HEK293T (cell line): ENCODE measurements at regions not wholly inside any gene's neighbourhood (a gene's known extent, or its start where the extent isn't known, plus 50 kb on each side); places are given as distances from the start of the nearest gene placed in this dataset.

Source experiments
- ARNT ChIP-seq: fragments of 450-650 bp; IDR thresholded peaks from 2 replicates; pipeline ENCODE4 v1.6.1; 2017; ENCODE audit warnings: mild to moderate bottlenecking
- BHLHE40 ChIP-seq: fragments of 450-650 bp; IDR thresholded peaks from 2 replicates; pipeline ENCODE4 v1.6.1; 2016; ENCODE audit warnings: mild to moderate bottlenecking, moderate library complexity, borderline replicate concordance
- CTBP1 ChIP-seq: fragments of 450-650 bp; IDR thresholded peaks from 2 replicates; pipeline ENCODE4 v1.6.1; 2016; ENCODE audit warnings: borderline replicate concordance
- ELF4 ChIP-seq: fragments of 450-650 bp; IDR thresholded peaks from 2 replicates; pipeline ENCODE4 v1.6.1; 2017; ENCODE audit warnings: antibody characterized with exemption
- FOXK2 ChIP-seq: fragments of 450-650 bp; IDR thresholded peaks from 2 replicates; pipeline ENCODE4 v1.6.1; 2016; ENCODE audit warnings: mild to moderate bottlenecking
- FOXM1 ChIP-seq: fragments of 450-650 bp; IDR thresholded peaks from 2 replicates; pipeline ENCODE4 v1.6.1; 2017; ENCODE audit warnings: mild to moderate bottlenecking, borderline replicate concordance
- HDGF ChIP-seq: fragments of 450-650 bp; IDR thresholded peaks from 2 replicates; pipeline ENCODE4 v1.6.1; 2017; ENCODE audit warnings: antibody characterized with exemption, borderline replicate concordance
- LEF1 ChIP-seq: fragments of 450-650 bp; IDR thresholded peaks from 2 replicates; pipeline ENCODE4 v1.6.1; 2017; ENCODE audit warnings: mild to moderate bottlenecking, borderline replicate concordance
- NFRKB ChIP-seq: fragments of 450-650 bp; IDR thresholded peaks from 2 replicates; pipeline ENCODE4 v1.6.1; 2016; ENCODE audit warnings: mild to moderate bottlenecking, moderate library complexity
- SP1 ChIP-seq: fragments of 450-650 bp; IDR thresholded peaks from 2 replicates; pipeline ENCODE4 v1.6.1; 2017
- SUZ12 ChIP-seq: fragments of 450-650 bp; IDR thresholded peaks from 2 replicates; pipeline ENCODE4 v1.6.1; 2016; ENCODE audit warnings: mild to moderate bottlenecking
- TARDBP ChIP-seq: fragments of 450-650 bp; IDR thresholded peaks from 2 replicates; pipeline ENCODE4 v1.6.1; 2016
- ZNF384 ChIP-seq: fragments of 450-650 bp; IDR thresholded peaks from 2 replicates; pipeline ENCODE4 v1.6.1; 2016

GRCh38 chr11:64502634-64503033 is 53.1 kb upstream of the SLC22A11 start:
- TF ChIP-seq ARNT (no peak), ELF4 (no peak), SP1 (no peak), FOXM1 (no peak), BHLHE40 (no peak), FOXK2 (no peak), TARDBP (no peak), SUZ12 (no peak), HDGF (no peak), NFRKB (no peak), ZNF384 (no peak), CTBP1 (no peak), LEF1 (no peak)
